ENCODE measurements at regions not wholly inside any gene's neighbourhood (a gene's known extent, or its start where the extent isn't known, plus 50 kb on each side); places are given as distances from the start of the nearest gene placed in this dataset.

DNA sequence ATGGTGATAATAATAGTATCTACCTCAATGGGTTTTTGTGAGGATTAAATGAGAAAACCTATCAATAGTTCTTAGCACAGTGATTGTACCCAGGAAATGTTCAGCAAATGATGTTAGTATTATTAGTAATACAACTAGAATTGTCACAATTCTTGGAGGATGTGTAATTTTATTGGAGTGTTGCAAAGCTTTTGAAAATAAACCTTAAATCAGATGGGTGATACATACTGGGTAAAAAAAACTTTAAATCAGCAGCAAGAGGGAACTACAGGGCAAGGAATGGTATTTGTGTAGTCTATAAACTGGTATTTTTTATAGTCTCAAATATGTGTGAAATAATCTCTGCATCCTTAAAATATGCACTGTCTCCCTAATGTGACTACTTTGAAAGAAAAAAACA is 371.6 kb downstream of the PIK3R1 start:
- TF ChIP-seq, protein P1, sequence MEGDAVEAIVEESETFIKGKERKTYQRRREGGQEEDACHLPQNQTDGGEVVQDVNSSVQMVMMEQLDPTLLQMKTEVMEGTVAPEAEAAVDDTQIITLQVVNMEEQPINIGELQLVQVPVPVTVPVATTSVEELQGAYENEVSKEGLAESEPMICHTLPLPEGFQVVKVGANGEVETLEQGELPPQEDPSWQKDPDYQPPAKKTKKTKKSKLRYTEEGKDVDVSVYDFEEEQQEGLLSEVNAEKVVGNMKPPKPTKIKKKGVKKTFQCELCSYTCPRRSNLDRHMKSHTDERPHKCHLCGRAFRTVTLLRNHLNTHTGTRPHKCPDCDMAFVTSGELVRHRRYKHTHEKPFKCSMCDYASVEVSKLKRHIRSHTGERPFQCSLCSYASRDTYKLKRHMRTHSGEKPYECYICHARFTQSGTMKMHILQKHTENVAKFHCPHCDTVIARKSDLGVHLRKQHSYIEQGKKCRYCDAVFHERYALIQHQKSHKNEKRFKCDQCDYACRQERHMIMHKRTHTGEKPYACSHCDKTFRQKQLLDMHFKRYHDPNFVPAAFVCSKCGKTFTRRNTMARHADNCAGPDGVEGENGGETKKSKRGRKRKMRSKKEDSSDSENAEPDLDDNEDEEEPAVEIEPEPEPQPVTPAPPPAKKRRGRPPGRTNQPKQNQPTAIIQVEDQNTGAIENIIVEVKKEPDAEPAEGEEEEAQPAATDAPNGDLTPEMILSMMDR (IDR thresholded peaks at IDR 0.05), result no peak
- no peak for TF ChIP-seq POLR2A (IDR thresholded peaks at IDR 0.05)

Measured in transverse colon (tissue), 3 donors.